ENCODE measurements at regions not wholly inside any gene's neighbourhood (a gene's known extent, or its start where the extent isn't known, plus 50 kb on each side); places are given as distances from the start of the nearest gene placed in this dataset.

DNA sequence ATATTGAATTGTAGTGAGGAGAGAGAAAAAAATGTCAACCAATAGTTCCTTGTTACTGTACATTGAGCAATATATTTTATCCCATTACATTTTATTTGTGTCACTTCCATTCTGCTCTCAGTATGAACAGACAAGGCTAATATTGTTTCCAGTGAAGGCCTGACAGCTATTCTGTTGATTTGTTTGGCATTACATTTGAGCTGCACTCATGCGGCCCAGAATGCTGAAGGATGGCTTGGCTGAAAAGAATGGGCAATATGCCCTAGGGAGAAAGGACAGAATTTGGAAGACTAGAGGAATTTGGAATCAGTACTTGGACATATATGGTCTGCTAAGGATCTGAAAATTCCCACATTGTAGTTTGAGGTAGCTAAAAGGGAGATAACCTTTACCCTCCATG is 1294.4 kb downstream of the CDH8 start:
- TF ChIP-seq GATA2 (IDR thresholded peaks at IDR 0.05; ENCODE audit: low read depth, low read length) (no peak), GATA3 (IDR thresholded peaks at IDR 0.05; ENCODE audit: low read depth, low read length) (no peak)

Data from SH-SY5Y (cell line).